HL-60 (cell line): ENCODE measurements at regions not wholly inside any gene's neighbourhood (a gene's known extent, or its start where the extent isn't known, plus 50 kb on each side); places are given as distances from the start of the nearest gene placed in this dataset.

ENCODE experiments used
- DNase-seq, 2 experiments: peaks; one replicate each; pipeline ENCODE4 v3.0.0-alpha.2; 2010 to 2020; ENCODE audit warnings: low read depth in 1 of 2, low spot score in 1 of 2
- H3K27ac ChIP-seq: fragments of 250-450 bp; sonication (Bioruptor Pico); replicated peaks from 2 replicates; pipeline ENCODE4 v1.5.1; 2020; ENCODE audit warnings: mild to moderate bottlenecking, moderate library complexity
- H3K27me3 ChIP-seq: fragments of 250-450 bp; sonication (Bioruptor Pico); 2 replicates; pipeline ENCODE4 v1.5.1; 2021; ENCODE audit warnings: mild to moderate bottlenecking, moderate library complexity; ENCODE audit not compliant: insufficient read depth, poor library complexity, severe bottlenecking
- H3K4me3 ChIP-seq: replicated peaks from 2 replicates; pipeline ENCODE4 v1.5.1; 2011; ENCODE audit warnings: mild to moderate bottlenecking, control low read depth, low read length; ENCODE audit not compliant: insufficient read depth
- CTCF ChIP-seq: IDR thresholded peaks from one replicate; pipeline ENCODE4 v1.5.1; 2011; ENCODE audit warnings: low read length, control low read depth, inconsistent platforms; ENCODE audit not compliant: insufficient read depth
- GABPA ChIP-seq: IDR thresholded peaks from 2 replicates; pipeline ENCODE4 v1.6.1; 2012; ENCODE audit warnings: low read depth
- POLR2AphosphoS5 ChIP-seq: IDR thresholded peaks from 2 replicates; pipeline ENCODE4 v1.6.1; 2012; ENCODE audit warnings: low read depth
- REST ChIP-seq: IDR thresholded peaks from 2 replicates; pipeline ENCODE4 v1.6.1; 2012; ENCODE audit warnings: low read depth; ENCODE audit not compliant: insufficient replicate concordance
- SPI1 ChIP-seq: IDR thresholded peaks from 2 replicates; pipeline ENCODE4 v1.6.1; 2012; ENCODE audit warnings: low read depth, mild to moderate bottlenecking, borderline replicate concordance

GRCh38 chr11:114832532-114833125 lies 154.3 kb downstream of the NXPE2 start:
- Histone ChIP-seq H3K27me3 (peaks cover 2% of the 10 kb centered on the region), H3K27ac (no peak overlapping the region), H3K4me3 (no peak overlapping the region)
- TF ChIP-seq POLR2AphosphoS5 (no peak), GABPA (no peak), REST (no peak), CTCF (no peak), SPI1 (no peak)
- DNase-seq = no peak

GRCh38 chr11:114836161-114836560 lies 157.8 kb downstream of the NXPE2 start:
- H3K27me3 ChIP-seq = peaks cover 2% of the 10 kb centered on the region
- DNase-seq = no peak
- H3K27ac ChIP-seq = no peak overlapping the region
- TF ChIP-seq SPI1 (no peak), REST (no peak), CTCF (no peak), GABPA (no peak), POLR2AphosphoS5 (no peak)
- no peak overlapping the region for H3K4me3 ChIP-seq

- Histone ChIP-seq H3K27ac (no peak overlapping the region), H3K27me3 (peaks cover 2% of the 10 kb centered on the region), H3K4me3 (no peak overlapping the region)
- DNase-seq = no peak
- TF ChIP-seq POLR2AphosphoS5 (no peak), SPI1 (no peak), CTCF (no peak), REST (no peak), GABPA (no peak)
These were observed 166.6 kb downstream of the NXPE2 start for GRCh38 chr11:114844896-114845295.
